Neural crest cell (in vitro differentiated cells): ENCODE measurements at regions not wholly inside any gene's neighbourhood (a gene's known extent, or its start where the extent isn't known, plus 50 kb on each side); places are given as distances from the start of the nearest gene placed in this dataset.

Experiments used
- DNase-seq: peaks from one replicate; pipeline ENCODE4 v3.0.0; 2021; ENCODE audit warnings: low read depth, mixed read lengths, low spot score
- H3K27ac Mint-ChIP-seq: one replicate; pipeline ENCODE4 v1.8.0; 2021; ENCODE audit warnings: mild to moderate bottlenecking, mixed read lengths; ENCODE audit not compliant: unreplicated experiment
- H3K27me3 Mint-ChIP-seq: 2 replicates; pipeline ENCODE4 v1.8.0; 2021; ENCODE audit warnings: low read depth, mild to moderate bottlenecking, mixed read lengths
- H3K36me3 Mint-ChIP-seq: 2 replicates; pipeline ENCODE4 v1.8.0; 2021; ENCODE audit warnings: low read depth, mild to moderate bottlenecking, mixed read lengths
- H3K4me1 Mint-ChIP-seq: 2 replicates; pipeline ENCODE4 v1.8.0; 2021; ENCODE audit warnings: mixed read lengths
- H3K4me3 Mint-ChIP-seq: one replicate; pipeline ENCODE4 v1.8.0; 2021; ENCODE audit warnings: mild to moderate bottlenecking, mixed read lengths
- H3K9me3 Mint-ChIP-seq: 2 replicates; pipeline ENCODE4 v1.8.0; 2021; ENCODE audit warnings: mixed read lengths
- CTCF ChIP-seq: fragments of 200-600 bp; sonication (generic); conservative IDR thresholded peaks from 2 replicates; pipeline ENCODE4 v1.5.0; 2021; ENCODE audit warnings: antibody characterized with exemption, mild to moderate bottlenecking

GRCh38 chr2:145818890-145819504 is 1299.1 kb upstream of the ZEB2 start:
- Mint-ChIP-seq H3K4me3 (no peak overlapping the region), H3K4me1 (peaks cover 16% of the 10 kb centered on the region), H3K9me3 (no peaks in the 10 kb centered on the region), H3K27ac (no peak overlapping the region), H3K36me3 (no peaks in the 10 kb centered on the region), H3K27me3 (no peaks in the 10 kb centered on the region)
- no peak for TF ChIP-seq CTCF
- no peak for DNase-seq

GRCh38 chr2:145815933-145816332 is 1296.0 kb upstream of the ZEB2 start:
- no peak overlapping the region for H3K4me3 Mint-ChIP-seq
- no peak for DNase-seq
- peaks cover 25% of the 10 kb centered on the region for H3K4me1 Mint-ChIP-seq
- no peak for TF ChIP-seq CTCF
- no peaks in the 10 kb centered on the region for H3K36me3 Mint-ChIP-seq
- H3K27me3 Mint-ChIP-seq: no peaks in the 10 kb centered on the region
- no peak overlapping the region for H3K27ac Mint-ChIP-seq
- peaks cover 2% of the 10 kb centered on the region for H3K9me3 Mint-ChIP-seq

GRCh38 chr2:145813481-145813880 is 1293.6 kb upstream of the ZEB2 start:
- DNase-seq: no peak
- Mint-ChIP-seq H3K27me3 (no peaks in the 10 kb centered on the region), H3K27ac (no peak overlapping the region), H3K9me3 (peaks cover 2% of the 10 kb centered on the region), H3K4me3 (no peak overlapping the region), H3K4me1 (peaks cover 20% of the 10 kb centered on the region), H3K36me3 (no peaks in the 10 kb centered on the region)
- TF ChIP-seq CTCF: no peak

GRCh38 chr2:145812165-145812554 is 1292.2 kb upstream of the ZEB2 start:
- peaks cover 7% of the 10 kb centered on the region for H3K9me3 Mint-ChIP-seq
- no peaks in the 10 kb centered on the region for H3K27me3 Mint-ChIP-seq
- peaks cover 20% of the 10 kb centered on the region for H3K4me1 Mint-ChIP-seq
- no peaks in the 10 kb centered on the region for H3K36me3 Mint-ChIP-seq
- no peak for DNase-seq
- H3K27ac Mint-ChIP-seq: no peak overlapping the region
- no peak for TF ChIP-seq CTCF
- no peak overlapping the region for H3K4me3 Mint-ChIP-seq

- no peak for TF ChIP-seq CTCF
- H3K9me3 Mint-ChIP-seq: peaks cover 7% of the 10 kb centered on the region
- peaks cover 20% of the 10 kb centered on the region for H3K4me1 Mint-ChIP-seq
- H3K36me3 Mint-ChIP-seq: no peaks in the 10 kb centered on the region
- no peaks in the 10 kb centered on the region for H3K27me3 Mint-ChIP-seq
- no peak overlapping the region for H3K4me3 Mint-ChIP-seq
- DNase-seq: no peak
- H3K27ac Mint-ChIP-seq: no peak overlapping the region
Observed at GRCh38 chr2:145811276-145812164, 1291.6 kb upstream of the ZEB2 start.
